HEK293T (cell line): ENCODE measurements at regions not wholly inside any gene's neighbourhood (a gene's known extent, or its start where the extent isn't known, plus 50 kb on each side); places are given as distances from the start of the nearest gene placed in this dataset.

Experiments used
- ARNT ChIP-seq: fragments of 450-650 bp; IDR thresholded peaks from 2 replicates; pipeline ENCODE4 v1.6.1; 2017; ENCODE audit warnings: mild to moderate bottlenecking
- BHLHE40 ChIP-seq: fragments of 450-650 bp; IDR thresholded peaks from 2 replicates; pipeline ENCODE4 v1.6.1; 2016; ENCODE audit warnings: mild to moderate bottlenecking, moderate library complexity, borderline replicate concordance
- CTBP1 ChIP-seq: fragments of 450-650 bp; IDR thresholded peaks from 2 replicates; pipeline ENCODE4 v1.6.1; 2016; ENCODE audit warnings: borderline replicate concordance
- ELF4 ChIP-seq: fragments of 450-650 bp; IDR thresholded peaks from 2 replicates; pipeline ENCODE4 v1.6.1; 2017; ENCODE audit warnings: antibody characterized with exemption
- FOXK2 ChIP-seq: fragments of 450-650 bp; IDR thresholded peaks from 2 replicates; pipeline ENCODE4 v1.6.1; 2016; ENCODE audit warnings: mild to moderate bottlenecking
- FOXM1 ChIP-seq: fragments of 450-650 bp; IDR thresholded peaks from 2 replicates; pipeline ENCODE4 v1.6.1; 2017; ENCODE audit warnings: mild to moderate bottlenecking, borderline replicate concordance
- L3MBTL2 ChIP-seq: fragments of 450-650 bp; conservative IDR thresholded peaks from 2 replicates; pipeline ENCODE4 v1.6.1; 2016; ENCODE audit warnings: mild to moderate bottlenecking
- LEF1 ChIP-seq: fragments of 450-650 bp; IDR thresholded peaks from 2 replicates; pipeline ENCODE4 v1.6.1; 2017; ENCODE audit warnings: mild to moderate bottlenecking, borderline replicate concordance
- NFRKB ChIP-seq: fragments of 450-650 bp; IDR thresholded peaks from 2 replicates; pipeline ENCODE4 v1.6.1; 2016; ENCODE audit warnings: mild to moderate bottlenecking, moderate library complexity
- SP1 ChIP-seq: fragments of 450-650 bp; IDR thresholded peaks from 2 replicates; pipeline ENCODE4 v1.6.1; 2017
- SUZ12 ChIP-seq: fragments of 450-650 bp; IDR thresholded peaks from 2 replicates; pipeline ENCODE4 v1.6.1; 2016; ENCODE audit warnings: mild to moderate bottlenecking
- TARDBP ChIP-seq: fragments of 450-650 bp; IDR thresholded peaks from 2 replicates; pipeline ENCODE4 v1.6.1; 2016

- TF ChIP-seq ELF4 (no peak), NFRKB (no peak), CTBP1 (no peak), FOXM1 (no peak), BHLHE40 (no peak), ARNT (no peak), SP1 (no peak), TARDBP (no peak), FOXK2 (no peak), L3MBTL2 (no peak), LEF1 (no peak), SUZ12 (no peak)
Measured at GRCh38 chr2:42851186-42851585, 58.8 kb upstream of the HAAO start.
